Lower leg skin (tissue), 3 donors: ENCODE measurements at regions not wholly inside any gene's neighbourhood (a gene's known extent, or its start where the extent isn't known, plus 50 kb on each side); places are given as distances from the start of the nearest gene placed in this dataset.

ENCODE experiments used
- CTCF ChIP-seq, 3 donors: fragments of 450-650 bp; IDR thresholded peaks; one replicate each; pipeline ENCODE4 v1.5.1; 2016; ENCODE audit warnings: antibody characterized with exemption in 3 of 3, mild to moderate bottlenecking in 3 of 3, moderate library complexity in 2 of 3
- POLR2A ChIP-seq, 2 donors: fragments of 450-650 bp; IDR thresholded peaks; one replicate each; pipeline ENCODE4 v1.6.1; 2016 to 2017; ENCODE audit warnings: antibody characterized with exemption in 2 of 2, mild to moderate bottlenecking in 1 of 2, moderate library complexity in 1 of 2

GRCh38 chr7:16007911-16008310 lies 321.4 kb upstream of the MEOX2 start:
- TF ChIP-seq CTCF (IDR thresholded peaks at IDR 0.05) (no peak), POLR2A (IDR thresholded peaks at IDR 0.05) (no peak)
